Fibroblast of skin of abdomen (primary cell): ENCODE measurements at regions not wholly inside any gene's neighbourhood (a gene's known extent, or its start where the extent isn't known, plus 50 kb on each side); places are given as distances from the start of the nearest gene placed in this dataset.

Experiments used
- DNase-seq: peaks from one replicate; pipeline ENCODE4 v3.0.0-alpha.2; 2013

- DNase-seq, result peak; percentile 23
Observed at GRCh38 chr2:236499691-236500578, 69.7 kb upstream of the ACKR3 start.

- no peak for DNase-seq
Observed at GRCh38 chr2:236501026-236501425, 68.6 kb upstream of the ACKR3 start.

- DNase-seq, result no peak
Observed at GRCh38 chr2:236501531-236501930, 68.1 kb upstream of the ACKR3 start.

GRCh38 chr2:236503100-236503499, 66.5 kb upstream of the ACKR3 start:
- DNase-seq, result no peak

- DNase-seq, result no peak
Observed at GRCh38 chr2:236503583-236503982, 66.0 kb upstream of the ACKR3 start.

GRCh38 chr2:236505041-236505440, 64.6 kb upstream of the ACKR3 start:
- DNase-seq, result no peak

GRCh38 chr2:236505648-236506047, 64.0 kb upstream of the ACKR3 start:
- no peak for DNase-seq

GRCh38 chr2:236507393-236508085, 62.1 kb upstream of the ACKR3 start:
- peak; percentile 63 for DNase-seq

GRCh38 chr2:236508466-236508865, 61.2 kb upstream of the ACKR3 start:
- no peak for DNase-seq

- DNase-seq, result no peak
Observed at GRCh38 chr2:236510034-236510433, 59.6 kb upstream of the ACKR3 start.

GRCh38 chr2:236511266-236511665, 58.4 kb upstream of the ACKR3 start:
- no peak for DNase-seq

- DNase-seq, result no peak
Observed at GRCh38 chr2:236512267-236512666, 57.4 kb upstream of the ACKR3 start.

- peak; percentile 57 for DNase-seq
Observed at GRCh38 chr2:236512902-236513435, 56.7 kb upstream of the ACKR3 start.

- no peak for DNase-seq
Observed at GRCh38 chr2:236513956-236514355, 55.7 kb upstream of the ACKR3 start.

- DNase-seq, result no peak
Observed at GRCh38 chr2:236516708-236517107, 52.9 kb upstream of the ACKR3 start.

- DNase-seq, result no peak
Observed at GRCh38 chr2:236517251-236518031, 52.2 kb upstream of the ACKR3 start.
